Kidney tubule cell (primary cell): ENCODE measurements at regions not wholly inside any gene's neighbourhood (a gene's known extent, or its start where the extent isn't known, plus 50 kb on each side); places are given as distances from the start of the nearest gene placed in this dataset.

Source experiments
- DNase-seq: peaks from one replicate; pipeline ENCODE4 v3.0.0-alpha.2; 2018; ENCODE audit warnings: low spot score

DNA sequence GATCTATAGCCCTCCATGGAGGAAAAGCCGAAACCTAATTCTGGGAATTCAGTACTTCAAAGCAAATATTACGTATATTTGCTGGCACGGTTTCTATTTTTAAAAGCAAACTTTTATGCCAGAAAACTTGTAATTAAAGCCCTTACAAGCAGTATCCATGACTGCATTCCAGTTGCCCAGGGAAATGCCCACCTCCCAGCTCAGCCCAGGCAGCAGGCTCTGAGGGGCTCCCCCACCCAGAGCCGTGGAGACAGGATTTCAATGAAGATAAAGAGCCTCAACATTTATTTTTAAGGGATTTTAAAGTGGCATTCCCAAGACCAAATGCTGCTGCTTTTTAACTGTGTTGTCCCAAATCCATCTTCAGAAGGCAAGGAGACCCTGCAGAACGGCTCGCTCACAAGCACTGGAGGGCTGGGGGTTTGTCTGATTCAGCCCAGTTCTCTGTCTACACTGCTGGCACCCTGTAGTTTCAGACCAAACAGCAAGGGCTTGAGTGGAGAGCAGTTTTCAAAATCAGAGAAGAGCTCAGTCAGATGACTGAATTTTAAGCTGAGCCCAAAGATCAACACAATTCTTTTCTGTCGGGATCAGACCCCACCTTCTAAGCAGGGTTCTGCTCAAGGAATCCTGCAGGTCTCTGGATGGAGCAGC, 105.1 kb downstream of the KCNF1 start:
- DNase-seq, result no peak

- no peak for DNase-seq
These were observed 106.2 kb downstream of the KCNF1 start for GRCh38 chr2:11017921-11018320.

- DNase-seq, result no peak
These were observed 107.0 kb downstream of the KCNF1 start for GRCh38 chr2:11018651-11019185.

DNA sequence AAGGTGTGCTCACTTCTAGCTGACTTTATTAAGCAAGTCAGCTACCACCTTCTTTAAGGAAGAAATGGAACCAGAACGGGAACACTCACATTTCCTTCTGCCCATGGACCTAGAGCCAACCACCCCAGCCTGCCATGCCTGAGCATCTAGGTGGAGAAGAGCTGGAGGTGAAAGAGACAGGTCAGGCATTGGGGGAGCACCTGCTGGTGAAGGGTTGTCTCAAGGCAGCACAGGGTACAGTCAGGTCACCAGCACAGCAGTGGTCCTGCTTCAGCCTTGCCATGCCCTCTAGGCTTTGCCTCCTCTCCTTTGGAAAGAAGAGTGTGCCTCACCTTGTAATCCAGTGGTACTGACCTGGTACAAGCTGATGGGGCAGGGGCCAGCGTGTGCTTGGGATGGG, 107.9 kb downstream of the KCNF1 start:
- DNase-seq, result no peak

- no peak for DNase-seq
These were observed 110.3 kb downstream of the KCNF1 start for GRCh38 chr2:11022064-11022463.

GRCh38 chr2:11022591-11023273, 111.0 kb downstream of the KCNF1 start:
- peak; percentile 56 for DNase-seq

DNA sequence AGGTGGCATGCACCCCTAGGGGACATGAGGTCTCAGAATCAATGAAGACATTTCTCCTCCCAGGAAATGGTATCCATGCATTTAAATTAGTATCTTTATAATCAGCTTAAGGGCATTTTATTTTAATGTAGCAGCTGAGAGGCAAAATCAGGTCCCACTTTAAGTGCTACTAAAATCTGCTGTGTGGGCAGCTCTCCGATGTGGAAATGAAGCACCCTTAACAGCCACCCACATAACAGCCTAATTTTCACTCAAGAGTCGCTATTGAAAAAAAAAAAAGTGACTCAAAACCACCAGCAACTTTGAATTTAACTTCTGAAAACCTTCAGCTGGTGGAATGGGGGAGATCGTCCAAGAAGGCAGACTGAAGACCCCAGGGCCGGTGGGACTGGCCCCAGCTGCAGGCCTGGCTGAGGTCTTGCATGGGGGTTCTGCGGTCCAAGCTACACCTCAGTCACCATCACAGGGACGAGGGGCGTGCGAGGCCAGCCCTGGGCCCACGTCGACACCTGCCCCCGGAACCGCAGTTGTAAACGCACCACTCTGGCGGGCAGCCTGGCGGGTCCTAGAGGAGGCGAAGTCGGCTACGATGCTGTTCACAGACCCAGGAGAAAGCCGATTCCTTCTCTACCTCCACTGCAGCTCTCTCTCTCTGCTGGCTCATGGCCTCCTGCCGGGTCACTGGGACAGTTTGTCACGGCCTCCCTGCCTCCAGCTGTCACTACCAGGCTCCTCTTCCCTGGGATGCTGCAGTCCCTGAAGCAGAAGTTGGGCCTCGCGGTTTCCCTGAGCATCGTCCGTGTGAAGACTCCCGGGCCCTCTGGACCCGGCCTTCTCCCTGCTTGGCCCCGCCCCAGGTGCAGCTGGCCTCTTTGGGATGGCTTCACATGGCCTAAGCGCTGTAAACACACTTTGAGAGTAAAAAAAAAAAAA, 111.9 kb downstream of the KCNF1 start:
- DNase-seq, result no peak

GRCh38 chr2:11024259-11024645, 112.5 kb downstream of the KCNF1 start:
- no peak for DNase-seq

- DNase-seq, result no peak
These were observed 113.0 kb downstream of the KCNF1 start for GRCh38 chr2:11024687-11025086.

DNA sequence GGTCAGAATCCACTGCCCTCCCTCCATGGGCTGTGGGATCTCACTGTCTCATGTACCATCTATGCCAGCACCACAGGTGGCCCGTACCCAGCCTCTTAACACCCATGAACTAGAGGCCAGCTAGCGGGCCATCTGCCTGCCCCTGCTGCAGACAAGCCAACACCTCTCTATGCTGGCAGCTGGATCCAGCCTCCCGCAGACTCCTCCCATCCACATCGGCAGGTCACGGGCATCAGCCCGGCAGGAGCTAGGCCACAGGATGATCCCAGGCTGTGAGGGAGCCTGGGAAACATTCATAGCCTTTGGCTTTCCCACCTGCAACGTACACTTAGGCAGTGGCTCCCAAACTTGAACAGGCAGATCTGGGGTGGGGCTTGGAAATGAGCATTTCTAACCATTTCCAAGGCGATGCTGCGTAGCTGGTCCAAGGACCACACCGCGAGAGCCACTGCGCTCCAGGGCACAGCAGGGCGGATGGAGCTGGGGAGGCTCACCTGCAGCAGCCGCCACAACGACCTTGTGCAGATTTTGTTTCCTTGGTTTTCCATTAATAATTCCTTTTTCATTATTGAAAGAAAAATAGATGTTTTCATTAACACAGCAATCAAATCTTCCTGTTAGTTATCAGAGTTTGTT, 114.7 kb downstream of the KCNF1 start:
- DNase-seq, result no peak

DNA sequence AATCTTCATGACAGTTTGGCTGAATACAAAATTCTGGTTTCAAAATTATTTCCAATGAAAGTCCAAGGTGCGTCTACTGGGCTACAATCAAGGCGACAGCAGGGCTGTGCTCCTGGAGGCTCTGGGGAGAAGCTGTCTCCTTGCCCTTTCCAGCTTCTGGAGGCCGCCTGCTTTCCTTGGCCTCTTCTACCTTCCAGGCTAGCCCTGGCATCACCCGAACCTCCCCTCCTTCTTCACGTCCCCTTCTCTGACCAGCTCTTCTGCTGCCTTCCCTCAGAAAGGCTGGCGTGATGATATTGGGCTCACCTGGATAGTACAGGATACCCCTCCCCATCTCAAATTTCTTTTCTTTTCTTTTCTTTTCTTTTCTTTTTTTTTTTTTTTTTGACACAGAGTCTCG, 115.5 kb downstream of the KCNF1 start:
- DNase-seq, result no peak

- no peak for DNase-seq
These were observed 116.7 kb downstream of the KCNF1 start for GRCh38 chr2:11028407-11028916.

GRCh38 chr2:11029136-11029535, 117.4 kb downstream of the KCNF1 start:
- no peak for DNase-seq

DNA sequence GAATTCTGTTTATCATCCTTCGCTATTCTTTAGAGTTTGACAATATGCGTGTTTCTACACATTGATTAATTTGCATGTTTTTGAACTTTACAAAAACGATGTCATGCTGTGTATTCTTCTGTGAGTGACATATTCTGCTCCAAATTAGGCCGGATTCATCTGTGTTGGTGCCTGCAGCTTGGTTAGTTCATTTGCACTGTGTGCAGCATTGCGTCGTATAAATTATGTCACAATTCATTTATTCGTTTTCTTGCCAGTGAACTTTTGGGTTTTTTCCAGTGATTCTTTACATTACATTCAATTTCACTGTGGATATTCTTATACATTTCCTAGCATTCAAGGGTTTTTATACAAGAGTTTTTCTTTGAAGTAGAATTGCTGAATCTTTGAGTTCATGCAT, 118.3 kb downstream of the KCNF1 start:
- DNase-seq, result no peak

- no peak for DNase-seq
These were observed 119.2 kb downstream of the KCNF1 start for GRCh38 chr2:11030909-11031308.

- no peak for DNase-seq
These were observed 120.1 kb downstream of the KCNF1 start for GRCh38 chr2:11031876-11032275.

GRCh38 chr2:11032396-11032795, 120.7 kb downstream of the KCNF1 start:
- no peak for DNase-seq

DNA sequence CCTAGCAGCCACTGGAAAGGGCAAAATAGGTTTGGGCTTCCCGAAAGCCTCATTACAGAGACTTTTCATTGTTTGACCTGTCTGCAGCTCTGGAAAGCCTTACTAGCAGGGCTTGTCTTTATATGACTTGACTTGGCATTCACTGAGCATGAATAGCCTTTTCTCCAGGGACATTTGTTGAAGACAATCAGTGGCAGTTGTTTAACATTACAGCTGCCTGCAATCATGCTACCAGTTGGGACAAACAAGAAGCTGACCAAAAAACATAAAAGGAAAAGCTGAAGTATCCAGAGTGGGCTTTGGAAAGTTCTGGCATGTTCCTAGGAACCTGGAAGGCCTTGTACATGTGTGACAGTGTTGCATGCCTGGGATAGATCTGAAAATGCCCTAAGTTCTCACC, 121.4 kb downstream of the KCNF1 start:
- DNase-seq, result no peak

DNA sequence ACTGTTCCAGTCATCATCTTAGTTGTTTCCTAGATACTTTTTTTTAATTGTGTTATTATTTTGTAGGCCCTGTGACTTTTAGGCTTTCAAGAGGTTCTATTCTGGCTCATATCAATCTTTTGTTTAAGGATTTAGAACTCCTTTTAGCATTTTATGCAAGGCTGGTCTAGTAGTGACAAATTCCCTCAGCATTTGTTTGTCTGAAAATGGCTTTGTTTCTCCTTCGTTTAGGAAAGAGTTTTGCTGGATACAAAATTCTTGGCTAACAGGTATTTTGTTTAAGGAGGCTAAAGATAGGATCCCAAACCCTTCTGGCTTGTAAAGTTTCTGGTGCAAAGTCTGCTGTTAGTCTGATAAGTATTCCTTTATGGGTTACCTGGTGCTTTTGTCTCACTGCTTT, 116.6 kb upstream of the SLC66A3 start:
- DNase-seq, result no peak

- no peak for DNase-seq
These were observed 114.3 kb upstream of the SLC66A3 start for GRCh38 chr2:11040992-11041391.

DNA sequence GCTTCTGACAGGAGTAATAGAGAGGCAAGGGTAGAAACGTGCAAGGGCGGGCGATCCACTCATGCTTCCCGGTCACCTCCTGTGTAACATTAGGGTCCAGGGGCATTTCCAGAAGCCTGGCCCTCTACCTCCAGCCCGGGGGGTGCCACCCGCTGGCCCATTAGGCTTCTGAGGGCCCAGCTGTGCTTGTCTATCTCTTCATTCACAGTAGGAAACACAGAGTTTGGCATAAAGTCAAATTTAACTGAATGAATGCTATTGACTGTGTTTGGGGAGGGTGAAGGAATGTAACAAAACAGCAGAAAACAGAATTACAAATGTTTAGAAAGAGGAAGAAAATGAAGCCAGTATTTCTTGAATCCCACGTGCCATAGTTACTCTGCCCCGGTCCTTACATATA, 112.4 kb upstream of the SLC66A3 start:
- no peak for DNase-seq

DNA sequence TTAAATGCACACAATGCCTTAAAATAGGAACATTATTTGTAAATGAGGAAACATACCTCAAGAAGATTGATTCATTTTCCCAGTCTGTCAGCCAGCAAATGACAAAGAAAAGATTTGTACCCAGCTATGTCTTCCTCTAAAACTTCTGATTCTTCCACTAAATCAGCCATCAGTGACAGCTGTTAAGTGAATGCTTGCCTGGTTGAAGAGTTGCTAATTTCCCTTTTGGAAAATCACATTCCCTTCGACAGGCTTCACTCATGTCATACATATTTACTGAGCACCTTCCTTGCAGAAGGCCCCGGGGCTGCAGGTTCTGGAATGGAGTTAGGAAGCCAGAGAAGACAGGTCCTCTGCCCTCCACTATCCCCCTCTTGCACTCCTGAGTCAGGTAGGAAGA, 112.0 kb upstream of the SLC66A3 start:
- no peak for DNase-seq
